ENCODE measurements at regions not wholly inside any gene's neighbourhood (a gene's known extent, or its start where the extent isn't known, plus 50 kb on each side); places are given as distances from the start of the nearest gene placed in this dataset.

- no peak for DNase-seq (ENCODE audit: low read depth)
Measured at GRCh38 chr4:180398564-180398963, 1844.6 kb upstream of the TENM3 start.

- DNase-seq (ENCODE audit: low read depth), result no peak
Measured at GRCh38 chr4:180407275-180407885, 1835.8 kb upstream of the TENM3 start.

- DNase-seq (ENCODE audit: low read depth), result no peak
Measured at GRCh38 chr4:180418819-180419531, 1824.2 kb upstream of the TENM3 start.

- DNase-seq (ENCODE audit: low read depth), result no peak
Measured at GRCh38 chr4:180422989-180423711, 1820.1 kb upstream of the TENM3 start.

- DNase-seq (ENCODE audit: low read depth), result no peak
Measured at GRCh38 chr4:180423712-180424057, 1819.5 kb upstream of the TENM3 start.

GRCh38 chr4:180426938-180427337 lies 1816.3 kb upstream of the TENM3 start:
- DNase-seq (ENCODE audit: low read depth), result no peak

GRCh38 chr4:180430283-180430682 lies 1812.9 kb upstream of the TENM3 start:
- no peak for DNase-seq (ENCODE audit: low read depth)

GRCh38 chr4:180434131-180434895 lies 1808.9 kb upstream of the TENM3 start:
- DNase-seq (ENCODE audit: low read depth), result no peak

- no peak for DNase-seq (ENCODE audit: low read depth)
Measured at GRCh38 chr4:180436361-180436760, 1806.8 kb upstream of the TENM3 start.

GRCh38 chr4:180437601-180438000 lies 1805.6 kb upstream of the TENM3 start:
- DNase-seq (ENCODE audit: low read depth), result no peak

GRCh38 chr4:180448306-180448705 lies 1794.9 kb upstream of the TENM3 start:
- DNase-seq (ENCODE audit: low read depth), result no peak

GRCh38 chr4:180449395-180449956 lies 1793.7 kb upstream of the TENM3 start:
- DNase-seq (ENCODE audit: low read depth), result no peak

GRCh38 chr4:180455226-180455625 lies 1788.0 kb upstream of the TENM3 start:
- DNase-seq (ENCODE audit: low read depth), result no peak

GRCh38 chr4:180456928-180457327 lies 1786.3 kb upstream of the TENM3 start:
- DNase-seq (ENCODE audit: low read depth), result no peak

- no peak for DNase-seq (ENCODE audit: low read depth)
Measured at GRCh38 chr4:180462116-180462515, 1781.1 kb upstream of the TENM3 start.

- no peak for DNase-seq (ENCODE audit: low read depth)
Measured at GRCh38 chr4:180465364-180465763, 1777.8 kb upstream of the TENM3 start.

- DNase-seq (ENCODE audit: low read depth), result no peak
Measured at GRCh38 chr4:180483036-180483435, 1760.2 kb upstream of the TENM3 start.

GRCh38 chr4:180485407-180485806 lies 1757.8 kb upstream of the TENM3 start:
- no peak for DNase-seq (ENCODE audit: low read depth)

- DNase-seq (ENCODE audit: low read depth), result no peak
Measured at GRCh38 chr4:180486342-180486741, 1756.9 kb upstream of the TENM3 start.

GRCh38 chr4:180489787-180490186 lies 1753.4 kb upstream of the TENM3 start:
- no peak for DNase-seq (ENCODE audit: low read depth)

GRCh38 chr4:180491210-180491609 lies 1752.0 kb upstream of the TENM3 start:
- no peak for DNase-seq (ENCODE audit: low read depth)

GRCh38 chr4:180493299-180493698 lies 1749.9 kb upstream of the TENM3 start:
- no peak for DNase-seq (ENCODE audit: low read depth)
